Keratinocyte (primary cell): ENCODE measurements at regions not wholly inside any gene's neighbourhood (a gene's known extent, or its start where the extent isn't known, plus 50 kb on each side); places are given as distances from the start of the nearest gene placed in this dataset.

ENCODE experiments used
- DNase-seq: peaks from one replicate; pipeline ENCODE4 v3.0.0-alpha.2; 2011; ENCODE audit warnings: low read depth, missing footprints, low spot score
- FAIRE-seq: peaks from 2 replicates; lab custom pipeline; 2011; peaks lifted over from hg19 to GRCh38; lab: Jason Lieb, UNC
- H2AFZ ChIP-seq: 2 replicates; pipeline ENCODE4 v1.6.0; 2012; ENCODE audit warnings: low read length, control low read depth, inconsistent platforms; ENCODE audit not compliant: control insufficient read depth
- H3K27ac ChIP-seq: 2 replicates; pipeline ENCODE4 v1.5.1; 2011; ENCODE audit warnings: low read length; ENCODE audit not compliant: control insufficient read depth, insufficient read depth
- H3K27me3 ChIP-seq: 3 replicates; pipeline ENCODE4 v1.6.0; 2011; ENCODE audit warnings: low read length; ENCODE audit not compliant: control insufficient read depth, insufficient read depth; ENCODE audit errors: extremely low read depth
- H3K36me3 ChIP-seq, 2 experiments: 2 replicates in 1 of 2; 3 replicates in 1 of 2; pipeline ENCODE4 v1.5.1; 2011; ENCODE audit warnings: low read length in 2 of 2, mild to moderate bottlenecking in 1 of 2; ENCODE audit not compliant: control insufficient read depth in 2 of 2, insufficient read depth in 2 of 2; ENCODE audit errors: extremely low read depth in 1 of 2
- H3K4me1 ChIP-seq: 3 replicates; pipeline ENCODE4 v1.5.1; 2011; ENCODE audit warnings: low read length; ENCODE audit not compliant: control insufficient read depth, insufficient read depth; ENCODE audit errors: extremely low read depth
- H3K4me2 ChIP-seq: 3 replicates; pipeline ENCODE4 v1.6.0; 2011; ENCODE audit warnings: low read depth, low read length; ENCODE audit not compliant: control insufficient read depth, insufficient read depth; ENCODE audit errors: extremely low read depth
- H3K4me3 ChIP-seq, 3 experiments: fragments of 200-600 bp in 1 of 3; sonication (generic) in 1 of 3; 2 replicates in 2 of 3; 3 replicates in 1 of 3; pipeline ENCODE4 v1.5.1; 2011 to 2016; ENCODE audit warnings: low read length in 3 of 3, mild to moderate bottlenecking in 3 of 3, control low read depth in 2 of 3, inconsistent platforms in 1 of 3, low read depth in 1 of 3, mixed read lengths in 1 of 3, mixed run types in 1 of 3, moderate library complexity in 1 of 3; ENCODE audit not compliant: control insufficient read depth in 2 of 3, insufficient read depth in 2 of 3; ENCODE audit errors: extremely low read depth in 1 of 3
- H3K79me2 ChIP-seq: 2 replicates; pipeline ENCODE4 v1.6.0; 2012; ENCODE audit warnings: low read length; ENCODE audit not compliant: control insufficient read depth, insufficient read depth
- H3K9ac ChIP-seq: 3 replicates; pipeline ENCODE4 v1.6.0; 2011; ENCODE audit warnings: low read length; ENCODE audit not compliant: control insufficient read depth, insufficient read depth; ENCODE audit errors: extremely low read depth
- H3K9me1 ChIP-seq: 3 replicates; pipeline ENCODE4 v1.6.0; 2011; ENCODE audit warnings: low read length; ENCODE audit not compliant: control insufficient read depth, insufficient read depth; ENCODE audit errors: extremely low read depth
- H3K9me3 ChIP-seq: 2 replicates; pipeline ENCODE4 v1.5.1; 2012; ENCODE audit warnings: low read depth, low read length; ENCODE audit not compliant: control insufficient read depth
- H4K20me1 ChIP-seq: 3 replicates; pipeline ENCODE4 v1.6.0; 2011; ENCODE audit warnings: low read length; ENCODE audit not compliant: control insufficient read depth, insufficient read depth; ENCODE audit errors: extremely low read depth
- EZH2 ChIP-seq: IDR thresholded peaks from one replicate; pipeline ENCODE4 v1.6.1; 2012; ENCODE audit warnings: inconsistent platforms, mild to moderate bottlenecking, low read length, moderate library complexity
- dilution Hi-C: fragments of 300-500 bp; cut with MboI; formaldehyde crosslinking; loops from one replicate; pipeline ENCODE4 v1.7.0; 2020; ENCODE audit warnings: low sequenced_read_pairs; ENCODE audit not compliant: extremely low pct_ligation_motif_present
- TF ChIP-seq, protein P1 (sequence below), 3 experiments: IDR thresholded peaks in 1 of 3; conservative IDR thresholded peaks in 1 of 3; optimal IDR thresholded peaks in 1 of 3; 2 replicates in 2 of 3; 3 replicates in 1 of 3; pipeline versions ENCODE3 to v1.5.1; 2011; ENCODE audit warnings: low read length in 3 of 3, mild to moderate bottlenecking in 3 of 3, moderate library complexity in 2 of 3, control low read depth in 1 of 3, inconsistent platforms in 1 of 3; ENCODE audit not compliant: insufficient read depth in 2 of 3; ENCODE audit errors: extremely low read depth in 1 of 3

DNA sequence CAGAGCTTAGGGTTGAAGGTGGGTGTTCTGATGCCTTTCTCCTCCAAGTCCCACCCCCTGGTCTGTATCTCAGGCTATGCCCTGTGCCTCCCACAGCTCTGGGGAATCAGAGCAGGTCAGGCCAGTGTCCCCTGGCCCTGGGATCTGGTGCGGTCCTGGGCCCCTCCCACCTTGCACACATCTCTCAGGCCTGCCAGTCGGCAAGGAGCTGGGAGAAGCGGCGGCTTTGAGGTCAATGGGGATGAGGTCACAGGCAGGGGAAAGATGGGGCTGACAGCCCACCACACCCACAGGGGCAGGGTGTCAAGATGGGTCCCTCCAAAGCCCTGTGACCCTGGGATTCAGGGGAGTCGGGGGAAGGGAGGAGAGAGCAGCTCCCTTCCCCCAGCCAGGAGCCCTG, 65.4 kb upstream of the CASZ1 start:
- TF ChIP-seq, protein P1, sequence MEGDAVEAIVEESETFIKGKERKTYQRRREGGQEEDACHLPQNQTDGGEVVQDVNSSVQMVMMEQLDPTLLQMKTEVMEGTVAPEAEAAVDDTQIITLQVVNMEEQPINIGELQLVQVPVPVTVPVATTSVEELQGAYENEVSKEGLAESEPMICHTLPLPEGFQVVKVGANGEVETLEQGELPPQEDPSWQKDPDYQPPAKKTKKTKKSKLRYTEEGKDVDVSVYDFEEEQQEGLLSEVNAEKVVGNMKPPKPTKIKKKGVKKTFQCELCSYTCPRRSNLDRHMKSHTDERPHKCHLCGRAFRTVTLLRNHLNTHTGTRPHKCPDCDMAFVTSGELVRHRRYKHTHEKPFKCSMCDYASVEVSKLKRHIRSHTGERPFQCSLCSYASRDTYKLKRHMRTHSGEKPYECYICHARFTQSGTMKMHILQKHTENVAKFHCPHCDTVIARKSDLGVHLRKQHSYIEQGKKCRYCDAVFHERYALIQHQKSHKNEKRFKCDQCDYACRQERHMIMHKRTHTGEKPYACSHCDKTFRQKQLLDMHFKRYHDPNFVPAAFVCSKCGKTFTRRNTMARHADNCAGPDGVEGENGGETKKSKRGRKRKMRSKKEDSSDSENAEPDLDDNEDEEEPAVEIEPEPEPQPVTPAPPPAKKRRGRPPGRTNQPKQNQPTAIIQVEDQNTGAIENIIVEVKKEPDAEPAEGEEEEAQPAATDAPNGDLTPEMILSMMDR (optimal IDR thresholded peaks at IDR 0.05 in 1 of 3, IDR thresholded peaks at IDR 0.05 in 1 of 3, conservative IDR thresholded peaks at IDR 0.05 in 1 of 3; ENCODE audit: extremely low read depth in 1 of 3, insufficient read depth in 2 of 3, low read length in 3 of 3): no peak
- TF ChIP-seq EZH2: no peak
- dilution Hi-C loops: no loop called here
- peaks cover 20% of the 10 kb centered on the region for H3K27me3 ChIP-seq
- no peak overlapping the region for H2AFZ ChIP-seq
- no peak overlapping the region for H3K27ac ChIP-seq
- no peak overlapping the region for H3K4me3 ChIP-seq
- no peak overlapping the region for H3K4me2 ChIP-seq
- no peaks in the 10 kb centered on the region for H3K9me1 ChIP-seq
- H4K20me1 ChIP-seq: no peaks in the 10 kb centered on the region
- no peaks in the 10 kb centered on the region for H3K9me3 ChIP-seq
- H3K36me3 ChIP-seq: no peaks in the 10 kb centered on the region
- FAIRE-seq (no peak), DNase-seq (no peak)
- no peaks in the 10 kb centered on the region for H3K79me2 ChIP-seq
- no peak overlapping the region for H3K9ac ChIP-seq
- H3K4me1 ChIP-seq: no peaks in the 10 kb centered on the region

DNA sequence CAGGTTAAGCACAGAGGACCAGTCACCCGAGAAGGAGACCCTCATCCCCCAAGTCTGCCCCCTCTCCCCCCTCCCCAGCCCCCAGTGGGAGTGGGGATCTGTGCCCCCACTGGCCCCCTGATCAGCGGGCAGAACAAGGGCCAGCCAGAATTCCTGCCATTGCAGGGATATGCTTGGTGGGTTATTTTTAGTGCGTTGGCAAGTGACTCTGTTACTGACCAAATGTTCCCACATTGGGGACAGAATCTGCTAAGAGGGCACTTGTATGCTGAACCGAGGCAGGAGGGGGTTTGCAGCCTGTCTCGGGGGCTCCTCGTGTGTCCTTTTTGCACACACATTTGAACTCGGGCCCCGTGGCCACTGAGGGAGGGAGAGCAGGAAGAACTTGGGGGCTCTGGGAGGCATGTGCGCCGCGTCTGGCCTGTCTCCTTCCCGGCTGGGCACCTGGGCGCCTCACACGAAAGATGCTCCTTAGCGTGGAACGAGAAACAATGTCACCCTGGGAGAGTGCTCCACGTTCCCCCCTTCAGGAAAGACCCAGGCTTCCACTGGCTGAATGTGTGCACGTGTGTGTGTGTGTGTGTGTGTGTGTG, 66.4 kb upstream of the CASZ1 start:
- no peaks in the 10 kb centered on the region for H3K79me2 ChIP-seq
- no peak overlapping the region for H3K27ac ChIP-seq
- FAIRE-seq: no peak
- H3K9ac ChIP-seq: no peak overlapping the region
- H3K4me3 ChIP-seq: no peak overlapping the region
- H3K36me3 ChIP-seq: no peaks in the 10 kb centered on the region
- H3K4me2 ChIP-seq: no peak overlapping the region
- dilution Hi-C loops: no loop called here
- H3K9me3 ChIP-seq: no peaks in the 10 kb centered on the region
- H3K27me3 ChIP-seq: peaks cover 14% of the 10 kb centered on the region
- no peaks in the 10 kb centered on the region for H3K9me1 ChIP-seq
- H3K4me1 ChIP-seq: no peaks in the 10 kb centered on the region
- DNase-seq: no peak
- H4K20me1 ChIP-seq: no peaks in the 10 kb centered on the region
- no peak overlapping the region for H2AFZ ChIP-seq
- TF ChIP-seq, protein P1 (optimal IDR thresholded peaks at IDR 0.05 in 1 of 3, IDR thresholded peaks at IDR 0.05 in 1 of 3, conservative IDR thresholded peaks at IDR 0.05 in 1 of 3; ENCODE audit: extremely low read depth in 1 of 3, insufficient read depth in 2 of 3, low read length in 3 of 3): no peak
- TF ChIP-seq EZH2: no peak
